ENCODE measurements at regions not wholly inside any gene's neighbourhood (a gene's known extent, or its start where the extent isn't known, plus 50 kb on each side); places are given as distances from the start of the nearest gene placed in this dataset.
"Not testable (repeated sequence)": the region's sequence is repeated elsewhere in the genome, so short reads cannot be mapped to it uniquely, and the experiment has no call there.

- DNase-seq (ENCODE audit: low spot score), result no peak
Observed at GRCh38 chr10:123221418-123221817, 67.2 kb downstream of the BUB3 start.

- DNase-seq (ENCODE audit: low spot score), result no peak
Observed at GRCh38 chr10:123222832-123223231, 68.6 kb downstream of the BUB3 start.

- no peak for DNase-seq (ENCODE audit: low spot score)
Observed at GRCh38 chr10:123227706-123228105, 73.5 kb downstream of the BUB3 start.

- no peak for DNase-seq (ENCODE audit: low spot score)
Observed at GRCh38 chr10:123229927-123230630, 75.9 kb downstream of the BUB3 start.

- DNase-seq (ENCODE audit: low spot score), result not testable (repeated sequence)
Observed at GRCh38 chr10:123232879-123233278, 78.7 kb downstream of the BUB3 start.

- DNase-seq (ENCODE audit: low spot score), result not testable (repeated sequence)
Observed at GRCh38 chr10:123235014-123235413, 80.8 kb downstream of the BUB3 start.

- DNase-seq (ENCODE audit: low spot score), result no peak
Observed at GRCh38 chr10:123236126-123236525, 81.9 kb downstream of the BUB3 start.

- DNase-seq (ENCODE audit: low spot score), result no peak
Observed at GRCh38 chr10:123240250-123240649, 86.0 kb downstream of the BUB3 start.

GRCh38 chr10:123240776-123241175 lies 86.6 kb downstream of the BUB3 start:
- DNase-seq (ENCODE audit: low spot score), result no peak

- DNase-seq (ENCODE audit: low spot score), result no peak
Observed at GRCh38 chr10:123241391-123242141, 87.4 kb downstream of the BUB3 start.

GRCh38 chr10:123244747-123245146 lies 90.5 kb downstream of the BUB3 start:
- no peak for DNase-seq (ENCODE audit: low spot score)

- no peak for DNase-seq (ENCODE audit: low spot score)
Observed at GRCh38 chr10:123245264-123245663, 91.1 kb downstream of the BUB3 start.

- DNase-seq (ENCODE audit: low spot score), result no peak
Observed at GRCh38 chr10:123249894-123250293, 95.7 kb downstream of the BUB3 start.

- no peak for DNase-seq (ENCODE audit: low spot score)
Observed at GRCh38 chr10:123250640-123251039, 96.4 kb downstream of the BUB3 start.

- DNase-seq (ENCODE audit: low spot score), result no peak
Observed at GRCh38 chr10:123252779-123253178, 98.6 kb downstream of the BUB3 start.

- DNase-seq (ENCODE audit: low spot score), result not testable (repeated sequence)
Observed at GRCh38 chr10:123254343-123254742, 100.1 kb downstream of the BUB3 start.

- no peak for DNase-seq (ENCODE audit: low spot score)
Observed at GRCh38 chr10:123257904-123258456, 103.8 kb downstream of the BUB3 start.

GRCh38 chr10:123259081-123259480 lies 104.9 kb downstream of the BUB3 start:
- DNase-seq (ENCODE audit: low spot score), result no peak

GRCh38 chr10:123259791-123260190 lies 105.6 kb downstream of the BUB3 start:
- no peak for DNase-seq (ENCODE audit: low spot score)

- DNase-seq (ENCODE audit: low spot score), result no peak
Observed at GRCh38 chr10:123262456-123262855, 108.3 kb downstream of the BUB3 start.

GRCh38 chr10:123266971-123267370 lies 112.8 kb downstream of the BUB3 start:
- DNase-seq (ENCODE audit: low spot score), result no peak

- DNase-seq (ENCODE audit: low spot score), result no peak
Observed at GRCh38 chr10:123269017-123269552, 114.9 kb downstream of the BUB3 start.

GRCh38 chr10:123269675-123270074 lies 115.5 kb downstream of the BUB3 start:
- DNase-seq (ENCODE audit: low spot score), result no peak
